ENCODE measurements at regions not wholly inside any gene's neighbourhood (a gene's known extent, or its start where the extent isn't known, plus 50 kb on each side); places are given as distances from the start of the nearest gene placed in this dataset.

GRCh38 chr18:77992057-77992456 is 742.4 kb downstream of the GALR1 start:
- no peak overlapping the region for H3K4me3 ChIP-seq (ENCODE audit: low read depth in 1 of 2, low read length in 2 of 2)
- H3K36me3 ChIP-seq (ENCODE audit: control insufficient read depth in 1 of 2, insufficient read depth in 2 of 2, low read length in 2 of 2) = no peaks in the 10 kb centered on the region
- H3K27ac ChIP-seq (ENCODE audit: low read depth, low read length) = no peak overlapping the region

GRCh38 chr18:77993188-77993981 is 743.7 kb downstream of the GALR1 start:
- Histone ChIP-seq H3K27me3 (ENCODE audit: control insufficient read depth in 1 of 2, insufficient read depth in 2 of 2, low read length in 2 of 2) (no peaks in the 10 kb centered on the region), H3K4me1 (ENCODE audit: control insufficient read depth in 1 of 2, insufficient read depth in 2 of 2, low read length in 2 of 2) (no peaks in the 10 kb centered on the region), H3K36me3 (ENCODE audit: control insufficient read depth in 1 of 2, insufficient read depth in 2 of 2, low read length in 2 of 2) (no peaks in the 10 kb centered on the region), H3K9ac (ENCODE audit: low read depth in 1 of 2, low read length in 2 of 2) (no peak overlapping the region), H3K27ac (ENCODE audit: low read depth, low read length) (no peak overlapping the region), H3K4me3 (ENCODE audit: low read depth in 1 of 2, low read length in 2 of 2) (no peak overlapping the region), H3K9me3 (ENCODE audit: control insufficient read depth in 1 of 2, low read length in 2 of 2) (no peaks in the 10 kb centered on the region)

More at GRCh38 chr18:77992057-77992456, 742.4 kb downstream of the GALR1 start:
- Histone ChIP-seq H3K9me3 (ENCODE audit: control insufficient read depth in 1 of 2, low read length in 2 of 2) (peaks cover 0 to 3% of the 10 kb centered on the region in 2 donors), H3K9ac (ENCODE audit: low read depth in 1 of 2, low read length in 2 of 2) (no peak overlapping the region), H3K27me3 (ENCODE audit: control insufficient read depth in 1 of 2, insufficient read depth in 2 of 2, low read length in 2 of 2) (no peaks in the 10 kb centered on the region), H3K4me1 (ENCODE audit: control insufficient read depth in 1 of 2, insufficient read depth in 2 of 2, low read length in 2 of 2) (no peaks in the 10 kb centered on the region)

DNA sequence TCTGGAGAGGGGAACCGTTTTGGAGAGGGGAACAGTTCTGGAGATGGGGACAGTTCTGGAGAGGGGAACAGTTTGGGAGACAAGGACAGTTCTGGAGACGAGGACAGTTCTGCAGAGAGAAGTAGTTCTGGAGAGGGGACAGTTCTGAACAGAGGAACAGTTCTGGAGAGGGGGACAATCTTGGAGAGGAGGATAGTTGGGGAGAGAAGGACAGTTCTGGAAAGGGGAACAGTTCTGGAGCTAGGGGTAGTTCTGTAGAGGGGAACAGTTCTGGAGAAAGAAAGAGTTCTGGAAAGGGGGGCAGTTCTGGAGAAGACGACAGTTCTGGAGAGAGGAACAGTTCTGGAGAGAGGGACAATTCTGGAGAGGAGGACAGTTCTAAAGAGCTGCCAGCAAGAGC is 745.9 kb downstream of the GALR1 start:
- Histone ChIP-seq H3K9me3 (ENCODE audit: control insufficient read depth in 1 of 2, low read length in 2 of 2) (peaks cover 3 to 6% of the 10 kb centered on the region in 2 donors), H3K27me3 (ENCODE audit: control insufficient read depth in 1 of 2, insufficient read depth in 2 of 2, low read length in 2 of 2) (no peaks in the 10 kb centered on the region), H3K4me3 (ENCODE audit: low read depth in 1 of 2, low read length in 2 of 2) (no peak overlapping the region), H3K27ac (ENCODE audit: low read depth, low read length) (no peak overlapping the region), H3K4me1 (ENCODE audit: control insufficient read depth in 1 of 2, insufficient read depth in 2 of 2, low read length in 2 of 2) (no peaks in the 10 kb centered on the region), H3K36me3 (ENCODE audit: control insufficient read depth in 1 of 2, insufficient read depth in 2 of 2, low read length in 2 of 2) (no peaks in the 10 kb centered on the region), H3K9ac (ENCODE audit: low read depth in 1 of 2, low read length in 2 of 2) (no peak overlapping the region)

GRCh38 chr18:77996737-77997136 is 747.1 kb downstream of the GALR1 start:
- no peak overlapping the region for H3K27ac ChIP-seq (ENCODE audit: low read depth, low read length)
- H3K9ac ChIP-seq (ENCODE audit: low read depth in 1 of 2, low read length in 2 of 2) = no peak overlapping the region
- no peaks in the 10 kb centered on the region for H3K36me3 ChIP-seq (ENCODE audit: control insufficient read depth in 1 of 2, insufficient read depth in 2 of 2, low read length in 2 of 2)
- no peak overlapping the region for H3K4me3 ChIP-seq (ENCODE audit: low read depth in 1 of 2, low read length in 2 of 2)
- H3K4me1 ChIP-seq (ENCODE audit: control insufficient read depth in 1 of 2, insufficient read depth in 2 of 2, low read length in 2 of 2) = no peaks in the 10 kb centered on the region
- peaks cover 6 to 10% of the 10 kb centered on the region in 2 donors for H3K9me3 ChIP-seq (ENCODE audit: control insufficient read depth in 1 of 2, low read length in 2 of 2)
- no peaks in the 10 kb centered on the region for H3K27me3 ChIP-seq (ENCODE audit: control insufficient read depth in 1 of 2, insufficient read depth in 2 of 2, low read length in 2 of 2)

- Histone ChIP-seq H3K27ac (ENCODE audit: low read depth, low read length) (no peak overlapping the region), H3K9me3 (ENCODE audit: control insufficient read depth in 1 of 2, low read length in 2 of 2) (peaks cover 10 to 12% of the 10 kb centered on the region in 2 donors), H3K27me3 (ENCODE audit: control insufficient read depth in 1 of 2, insufficient read depth in 2 of 2, low read length in 2 of 2) (no peaks in the 10 kb centered on the region), H3K9ac (ENCODE audit: low read depth in 1 of 2, low read length in 2 of 2) (no peak overlapping the region), H3K4me3 (ENCODE audit: low read depth in 1 of 2, low read length in 2 of 2) (no peak overlapping the region), H3K36me3 (ENCODE audit: control insufficient read depth in 1 of 2, insufficient read depth in 2 of 2, low read length in 2 of 2) (no peaks in the 10 kb centered on the region), H3K4me1 (ENCODE audit: control insufficient read depth in 1 of 2, insufficient read depth in 2 of 2, low read length in 2 of 2) (no peaks in the 10 kb centered on the region)
Observed at GRCh38 chr18:78001811-78002210, 752.2 kb downstream of the GALR1 start.

DNA sequence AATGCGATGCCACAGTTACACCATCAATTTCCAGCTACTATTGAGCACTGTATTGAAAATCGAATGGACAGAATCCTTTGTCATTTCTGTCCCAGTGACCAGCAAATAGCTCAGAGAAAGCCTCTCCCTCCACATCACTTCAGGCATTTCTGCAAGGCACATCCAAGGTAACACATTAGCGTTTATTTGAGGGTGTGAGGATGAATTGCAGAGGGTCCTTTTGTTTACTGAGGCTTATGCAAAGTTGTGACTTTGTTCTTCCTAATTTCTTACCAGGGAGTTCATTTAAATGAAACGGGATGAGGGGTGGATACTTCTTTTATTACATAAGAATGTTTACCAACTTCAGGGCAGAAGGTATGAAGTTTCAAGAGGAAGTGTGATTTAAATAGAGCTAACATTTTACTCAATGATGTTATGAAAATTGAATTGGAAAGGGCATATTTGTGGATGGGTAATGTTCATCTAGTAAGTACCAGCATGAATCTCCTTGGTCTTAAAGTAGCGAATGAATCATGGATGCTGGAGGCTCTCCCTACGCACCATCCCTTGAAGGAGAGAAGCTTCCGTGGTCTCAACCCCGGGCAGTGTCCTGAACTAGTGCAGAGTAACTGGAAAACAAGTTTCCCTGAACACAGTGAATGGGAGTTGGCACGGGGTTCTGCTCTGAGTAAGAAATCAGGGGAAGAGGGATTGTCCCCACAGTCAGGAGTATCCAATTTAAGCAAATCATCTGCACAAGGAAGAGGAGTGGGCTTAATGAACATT is 756.5 kb downstream of the GALR1 start:
- peaks cover 7 to 18% of the 10 kb centered on the region in 2 donors for H3K9me3 ChIP-seq (ENCODE audit: control insufficient read depth in 1 of 2, low read length in 2 of 2)
- H3K36me3 ChIP-seq (ENCODE audit: control insufficient read depth in 1 of 2, insufficient read depth in 2 of 2, low read length in 2 of 2) = no peaks in the 10 kb centered on the region
- no peak overlapping the region for H3K9ac ChIP-seq (ENCODE audit: low read depth in 1 of 2, low read length in 2 of 2)
- no peaks in the 10 kb centered on the region for H3K4me1 ChIP-seq (ENCODE audit: control insufficient read depth in 1 of 2, insufficient read depth in 2 of 2, low read length in 2 of 2)
- H3K27ac ChIP-seq (ENCODE audit: low read depth, low read length) = no peak overlapping the region
- H3K27me3 ChIP-seq (ENCODE audit: control insufficient read depth in 1 of 2, insufficient read depth in 2 of 2, low read length in 2 of 2) = no peaks in the 10 kb centered on the region
- no peak overlapping the region for H3K4me3 ChIP-seq (ENCODE audit: low read depth in 1 of 2, low read length in 2 of 2)

- Histone ChIP-seq H3K27me3 (ENCODE audit: control insufficient read depth in 1 of 2, insufficient read depth in 2 of 2, low read length in 2 of 2) (no peaks in the 10 kb centered on the region), H3K9me3 (ENCODE audit: control insufficient read depth in 1 of 2, low read length in 2 of 2) (peaks cover 6 to 18% of the 10 kb centered on the region in 2 donors), H3K4me3 (ENCODE audit: low read depth in 1 of 2, low read length in 2 of 2) (no peak overlapping the region), H3K36me3 (ENCODE audit: control insufficient read depth in 1 of 2, insufficient read depth in 2 of 2, low read length in 2 of 2) (no peaks in the 10 kb centered on the region), H3K27ac (ENCODE audit: low read depth, low read length) (no peak overlapping the region), H3K4me1 (ENCODE audit: control insufficient read depth in 1 of 2, insufficient read depth in 2 of 2, low read length in 2 of 2) (no peaks in the 10 kb centered on the region), H3K9ac (ENCODE audit: low read depth in 1 of 2, low read length in 2 of 2) (no peak overlapping the region)
Observed at GRCh38 chr18:78006774-78007260, 757.2 kb downstream of the GALR1 start.

DNA sequence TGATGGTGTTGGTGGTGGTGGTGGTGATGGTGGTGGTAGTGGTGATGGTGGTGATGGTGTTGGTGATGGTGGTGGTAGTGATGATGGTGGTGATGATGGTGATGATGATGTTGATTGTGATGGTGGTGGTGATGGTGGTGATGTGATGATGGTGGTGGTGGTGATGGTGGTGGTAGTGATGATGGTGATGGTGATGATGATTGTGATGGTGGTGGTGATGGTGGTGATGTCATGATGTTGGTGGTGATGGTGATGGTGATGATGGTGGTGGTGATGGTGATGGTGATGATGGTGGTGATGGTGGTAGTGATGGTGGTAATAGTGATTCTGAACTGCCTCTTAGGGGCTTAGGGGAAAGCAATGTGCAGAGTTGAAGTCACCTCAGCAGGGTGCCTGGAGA is 760.7 kb downstream of the GALR1 start:
- Histone ChIP-seq H3K36me3 (ENCODE audit: control insufficient read depth in 1 of 2, insufficient read depth in 2 of 2, low read length in 2 of 2) (no peaks in the 10 kb centered on the region), H3K4me1 (ENCODE audit: control insufficient read depth in 1 of 2, insufficient read depth in 2 of 2, low read length in 2 of 2) (no peaks in the 10 kb centered on the region), H3K9ac (ENCODE audit: low read depth in 1 of 2, low read length in 2 of 2) (no peak overlapping the region), H3K27me3 (ENCODE audit: control insufficient read depth in 1 of 2, insufficient read depth in 2 of 2, low read length in 2 of 2) (no peaks in the 10 kb centered on the region), H3K4me3 (ENCODE audit: low read depth in 1 of 2, low read length in 2 of 2) (no peak overlapping the region), H3K27ac (ENCODE audit: low read depth, low read length) (no peak overlapping the region), H3K9me3 (ENCODE audit: control insufficient read depth in 1 of 2, low read length in 2 of 2) (peaks cover 6 to 20% of the 10 kb centered on the region in 2 donors)

GRCh38 chr18:78017869-78018268 is 768.2 kb downstream of the GALR1 start:
- Histone ChIP-seq H3K4me1 (ENCODE audit: control insufficient read depth in 1 of 2, insufficient read depth in 2 of 2, low read length in 2 of 2) (no peaks in the 10 kb centered on the region), H3K4me3 (ENCODE audit: low read depth in 1 of 2, low read length in 2 of 2) (no peak overlapping the region), H3K27me3 (ENCODE audit: control insufficient read depth in 1 of 2, insufficient read depth in 2 of 2, low read length in 2 of 2) (no peaks in the 10 kb centered on the region), H3K9me3 (ENCODE audit: control insufficient read depth in 1 of 2, low read length in 2 of 2) (peaks cover 0 to 10% of the 10 kb centered on the region in 2 donors), H3K36me3 (ENCODE audit: control insufficient read depth in 1 of 2, insufficient read depth in 2 of 2, low read length in 2 of 2) (no peaks in the 10 kb centered on the region), H3K9ac (ENCODE audit: low read depth in 1 of 2, low read length in 2 of 2) (no peak overlapping the region), H3K27ac (ENCODE audit: low read depth, low read length) (no peak overlapping the region)

DNA sequence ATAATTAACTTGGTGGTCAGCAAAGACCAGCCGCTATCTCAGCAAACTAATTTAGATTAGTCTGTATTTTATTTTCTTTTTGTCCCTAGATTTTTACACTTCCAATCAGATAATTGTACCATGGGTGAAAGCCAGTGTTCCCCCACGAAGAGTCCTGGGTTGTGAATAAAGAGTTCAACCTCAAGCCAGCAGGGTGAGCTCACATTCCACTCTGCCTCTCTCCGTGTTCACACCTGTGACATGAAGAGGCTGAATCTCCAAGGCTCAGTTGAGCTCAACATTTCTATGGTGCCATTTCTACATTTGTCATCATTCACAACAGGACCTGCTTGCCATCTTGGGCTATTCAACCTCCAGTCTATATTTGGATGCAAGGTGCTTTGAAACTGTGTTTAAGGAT is 771.5 kb downstream of the GALR1 start:
- H3K36me3 ChIP-seq (ENCODE audit: control insufficient read depth in 1 of 2, insufficient read depth in 2 of 2, low read length in 2 of 2) = no peaks in the 10 kb centered on the region
- H3K4me1 ChIP-seq (ENCODE audit: control insufficient read depth in 1 of 2, insufficient read depth in 2 of 2, low read length in 2 of 2) = no peaks in the 10 kb centered on the region
- H3K27ac ChIP-seq (ENCODE audit: low read depth, low read length) = no peak overlapping the region
- no peaks in the 10 kb centered on the region for H3K27me3 ChIP-seq (ENCODE audit: control insufficient read depth in 1 of 2, insufficient read depth in 2 of 2, low read length in 2 of 2)
- H3K4me3 ChIP-seq (ENCODE audit: low read depth in 1 of 2, low read length in 2 of 2) = no peak overlapping the region
- H3K9me3 ChIP-seq (ENCODE audit: control insufficient read depth in 1 of 2, low read length in 2 of 2) = peaks cover 0 to 3% of the 10 kb centered on the region in 2 donors
- no peak overlapping the region for H3K9ac ChIP-seq (ENCODE audit: low read depth in 1 of 2, low read length in 2 of 2)

Measured in duodenal mucosa (tissue), 2 donors.